Left lung (tissue), 4 donors: ENCODE measurements at regions not wholly inside any gene's neighbourhood (a gene's known extent, or its start where the extent isn't known, plus 50 kb on each side); places are given as distances from the start of the nearest gene placed in this dataset.
A peak's percentile ranks its signal among the peaks of the same experiment; 100 is the strongest.

Experiments
- ATAC-seq: fragments of 200-7000 bp; cut with Tn5 transposase; one replicate; pipeline ENCODE4 v1.9.1; 2020; ENCODE audit warnings: moderate library complexity
- DNase-seq, 4 donors: peaks; one replicate each; pipeline ENCODE4 v3.0.0-alpha.2; 2013 to 2020
- H3K27ac ChIP-seq, 2 donors: fragments of 200-600 bp; sonication (generic) in 1 of 2; one replicate each; pipeline versions ENCODE4 v1.5.0 to v1.8.0; 2020 to 2021
- H3K27me3 ChIP-seq, 2 donors: fragments of 200-600 bp; sonication (generic) in 1 of 2; one replicate each; pipeline versions ENCODE4 v1.5.0 to v1.8.0; 2020 to 2021
- H3K36me3 ChIP-seq, 2 donors: fragments of 200-600 bp; sonication (generic) in 1 of 2; one replicate each; pipeline versions ENCODE4 v1.5.0 to v1.8.0; 2020 to 2021
- H3K4me1 ChIP-seq, 2 donors: fragments of 200-600 bp; one replicate each; pipeline ENCODE4 v1.8.0; 2021
- H3K4me3 ChIP-seq, 2 donors: fragments of 200-600 bp; sonication (generic) in 1 of 2; one replicate each; pipeline versions ENCODE4 v1.5.0 to v1.8.0; 2020 to 2021; ENCODE audit warnings: mild to moderate bottlenecking in 1 of 2
- H3K9me3 ChIP-seq, 2 donors: fragments of 200-600 bp; sonication (generic) in 1 of 2; one replicate each; pipeline versions ENCODE4 v1.5.0 to v1.8.0; 2020 to 2021
- intact Hi-C, 2 donors: fragments of 100-400 bp; cut with DNase I; formaldehyde crosslinking; loops; one replicate each; pipeline versions ENCODE4 v1.11.2 to v1.14.2; 2022
- TF ChIP-seq, protein P1 (sequence below), 2 donors: fragments of 200-600 bp; sonication (generic) in 1 of 2; IDR thresholded peaks; one replicate each; pipeline versions ENCODE4 v1.5.0 to v1.8.0; 2021; ENCODE audit warnings: antibody characterized with exemption in 2 of 2
- donor health status: DM: no; HTN: yes; CAD: no.
- donor health status: DM: no; HTN: no; CAD: no.

DNA sequence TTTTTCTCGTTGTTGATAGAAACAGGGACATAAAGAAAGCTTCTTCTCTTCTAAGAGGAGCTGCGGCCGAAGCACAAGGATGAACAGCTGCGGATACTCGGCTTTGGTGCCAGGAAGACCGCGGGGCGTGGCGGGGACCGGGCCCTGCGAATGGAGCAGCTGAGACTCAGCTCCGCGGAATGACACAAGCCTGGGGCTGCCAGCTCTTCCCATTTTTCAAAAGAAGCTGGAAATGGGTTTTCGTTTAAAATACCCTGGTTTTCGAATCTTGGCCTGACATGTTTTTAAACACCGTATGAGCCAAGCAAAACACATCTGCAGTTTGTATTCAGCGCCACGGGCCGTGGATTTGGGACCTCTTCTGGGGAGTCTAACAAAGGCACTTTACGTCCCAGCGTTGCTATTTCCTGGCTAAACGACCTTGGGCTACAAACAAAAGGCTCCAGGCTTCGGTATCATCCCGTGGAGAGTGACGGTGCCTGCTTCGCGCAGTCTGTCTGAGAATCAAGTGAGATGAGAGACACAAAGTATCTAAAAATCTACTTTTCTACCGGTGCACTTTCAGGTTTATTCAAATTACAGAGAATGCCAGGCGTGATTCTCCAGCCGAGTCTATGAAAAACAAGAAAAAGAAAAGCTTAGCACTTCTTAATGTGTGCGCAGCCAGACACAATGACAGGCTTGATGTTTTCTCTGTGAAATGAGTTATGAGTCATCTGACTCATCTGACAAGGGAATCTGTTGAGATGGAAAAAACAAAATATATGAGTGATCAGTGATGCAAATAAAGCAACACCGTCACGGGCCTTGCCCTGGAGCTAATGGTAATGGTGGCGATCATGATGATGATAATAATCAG lies 114.0 kb upstream of the TMEM132D start:
- TF ChIP-seq, protein P1, sequence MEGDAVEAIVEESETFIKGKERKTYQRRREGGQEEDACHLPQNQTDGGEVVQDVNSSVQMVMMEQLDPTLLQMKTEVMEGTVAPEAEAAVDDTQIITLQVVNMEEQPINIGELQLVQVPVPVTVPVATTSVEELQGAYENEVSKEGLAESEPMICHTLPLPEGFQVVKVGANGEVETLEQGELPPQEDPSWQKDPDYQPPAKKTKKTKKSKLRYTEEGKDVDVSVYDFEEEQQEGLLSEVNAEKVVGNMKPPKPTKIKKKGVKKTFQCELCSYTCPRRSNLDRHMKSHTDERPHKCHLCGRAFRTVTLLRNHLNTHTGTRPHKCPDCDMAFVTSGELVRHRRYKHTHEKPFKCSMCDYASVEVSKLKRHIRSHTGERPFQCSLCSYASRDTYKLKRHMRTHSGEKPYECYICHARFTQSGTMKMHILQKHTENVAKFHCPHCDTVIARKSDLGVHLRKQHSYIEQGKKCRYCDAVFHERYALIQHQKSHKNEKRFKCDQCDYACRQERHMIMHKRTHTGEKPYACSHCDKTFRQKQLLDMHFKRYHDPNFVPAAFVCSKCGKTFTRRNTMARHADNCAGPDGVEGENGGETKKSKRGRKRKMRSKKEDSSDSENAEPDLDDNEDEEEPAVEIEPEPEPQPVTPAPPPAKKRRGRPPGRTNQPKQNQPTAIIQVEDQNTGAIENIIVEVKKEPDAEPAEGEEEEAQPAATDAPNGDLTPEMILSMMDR (IDR thresholded peaks at IDR 0.05), result no peak
- Histone ChIP-seq H3K9me3 (no peaks in the 10 kb centered on the region), H3K27me3 (peaks cover 0 to 69% of the 10 kb centered on the region in 2 donors), H3K27ac (no peak overlapping the region), H3K4me1 (no peaks in the 10 kb centered on the region), H3K36me3 (no peaks in the 10 kb centered on the region), H3K4me3 (no peak overlapping the region)
- intact Hi-C loops, result no loop called here
- no peak for ATAC-seq
- peak in 1 of 4 donors; percentile 9 for DNase-seq

DNA sequence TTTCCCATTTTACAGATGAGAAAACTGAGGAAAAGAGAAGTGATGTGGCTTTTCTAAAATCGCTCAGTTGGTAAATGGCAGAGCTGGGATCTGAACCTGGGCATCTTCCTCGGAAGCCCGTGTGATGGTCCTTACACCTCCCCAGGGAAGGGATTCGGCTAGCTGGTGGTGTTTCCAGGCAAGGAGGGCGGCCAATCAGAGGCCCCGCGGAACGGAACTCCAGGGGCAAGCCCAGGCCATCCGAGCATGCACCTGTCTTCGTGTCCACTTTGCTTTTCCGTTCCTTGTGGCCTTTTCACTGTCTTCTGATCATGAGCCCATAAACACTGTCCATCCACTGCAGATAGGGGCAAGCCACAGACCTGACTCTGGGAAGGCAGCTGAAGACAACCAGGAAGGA lies 114.8 kb upstream of the TMEM132D start:
- Histone ChIP-seq H3K27ac (no peak overlapping the region), H3K4me1 (no peaks in the 10 kb centered on the region), H3K27me3 (peaks cover 0 to 61% of the 10 kb centered on the region in 2 donors), H3K36me3 (no peaks in the 10 kb centered on the region), H3K9me3 (no peaks in the 10 kb centered on the region), H3K4me3 (no peak overlapping the region)
- intact Hi-C loops, result no loop called here
- DNase-seq (no peak), ATAC-seq (no peak)
- TF ChIP-seq, protein P1 (IDR thresholded peaks at IDR 0.05), result no peak

DNA sequence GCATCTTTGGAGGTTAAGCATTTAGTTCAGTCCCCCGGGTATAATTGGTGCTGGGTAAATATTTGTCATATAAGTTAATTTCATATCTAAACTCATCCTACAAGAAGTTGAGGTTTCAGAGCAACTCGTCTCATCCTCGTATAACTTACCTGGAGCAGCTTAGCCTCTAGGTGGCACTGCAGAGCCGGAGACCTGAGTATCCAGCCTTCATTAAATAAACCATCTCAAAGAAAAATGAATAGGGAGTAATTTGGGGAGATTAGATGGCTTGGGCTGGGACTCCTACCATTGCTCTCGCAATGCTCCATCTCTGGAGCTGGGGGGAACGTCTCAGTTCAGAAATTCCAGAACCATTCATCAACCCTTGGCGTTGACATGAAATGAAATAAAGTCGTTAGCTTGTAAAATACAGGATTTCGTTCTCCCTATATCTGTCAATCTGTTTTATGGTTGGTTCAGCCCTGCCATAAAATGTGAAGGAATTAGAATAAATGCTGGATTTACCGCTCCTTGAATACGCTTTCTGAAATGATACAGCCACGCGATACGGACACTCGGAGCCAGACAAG lies 122.9 kb upstream of the TMEM132D start:
- DNase-seq (no peak), ATAC-seq (peak; percentile 53)
- H3K36me3 ChIP-seq, result no peaks in the 10 kb centered on the region
- intact Hi-C loops, result no loop called here
- TF ChIP-seq, protein P1 (IDR thresholded peaks at IDR 0.05), result peak; percentile 37 to 51
- no peak overlapping the region for H3K27ac ChIP-seq
- H3K27me3 ChIP-seq, result peaks cover 0 to 37% of the 10 kb centered on the region in 2 donors
- no peaks in the 10 kb centered on the region for H3K4me1 ChIP-seq
- H3K4me3 ChIP-seq, result no peak overlapping the region
- H3K9me3 ChIP-seq, result no peaks in the 10 kb centered on the region

GRCh38 chr12:130027798-130028197 lies 124.0 kb upstream of the TMEM132D start:
- H3K4me1 ChIP-seq, result no peaks in the 10 kb centered on the region
- intact Hi-C loops, result no loop called here
- H3K4me3 ChIP-seq, result no peak overlapping the region
- ATAC-seq (no peak), DNase-seq (no peak)
- peaks cover 0 to 46% of the 10 kb centered on the region in 2 donors for H3K27me3 ChIP-seq
- TF ChIP-seq, protein P1 (IDR thresholded peaks at IDR 0.05), result no peak
- no peaks in the 10 kb centered on the region for H3K9me3 ChIP-seq
- no peaks in the 10 kb centered on the region for H3K36me3 ChIP-seq
- H3K27ac ChIP-seq, result no peak overlapping the region

GRCh38 chr12:130029151-130029550 lies 125.3 kb upstream of the TMEM132D start:
- DNase-seq, result no peak
- no peaks in the 10 kb centered on the region for H3K36me3 ChIP-seq
- no peak overlapping the region for H3K27ac ChIP-seq
- TF ChIP-seq, protein P1 (IDR thresholded peaks at IDR 0.05), result no peak
- H3K27me3 ChIP-seq, result peaks cover 0 to 51% of the 10 kb centered on the region in 2 donors
- no peaks in the 10 kb centered on the region for H3K4me1 ChIP-seq
- H3K4me3 ChIP-seq, result no peak overlapping the region
- ATAC-seq, result no peak
- intact Hi-C loops, result no loop called here
- no peaks in the 10 kb centered on the region for H3K9me3 ChIP-seq
